SK-N-MC (cell line): ENCODE measurements at regions not wholly inside any gene's neighbourhood (a gene's known extent, or its start where the extent isn't known, plus 50 kb on each side); places are given as distances from the start of the nearest gene placed in this dataset.

Experiments used
- DNase-seq: peaks from one replicate; pipeline ENCODE4 v3.0.0-alpha.2; 2011; ENCODE audit warnings: low read depth, low spot score
- H3K27ac ChIP-seq: fragments of 200-600 bp; sonication (generic); 2 replicates; pipeline ENCODE4 v1.5.1; 2016; ENCODE audit warnings: mixed run types
- H3K36me3 ChIP-seq: fragments of 200-600 bp; sonication (generic); 2 replicates; pipeline ENCODE4 v1.6.1; 2017; ENCODE audit warnings: antibody characterized with exemption, low read length, mixed read lengths; ENCODE audit not compliant: insufficient read depth
- H3K4me3 ChIP-seq: fragments of 200-600 bp; sonication (generic); 2 replicates; pipeline ENCODE4 v1.5.1; 2016
- H3K9ac ChIP-seq: fragments of 200-600 bp; sonication (generic); 2 replicates; pipeline ENCODE4 v1.8.0; 2017; ENCODE audit warnings: mixed run types, mixed read lengths; ENCODE audit not compliant: insufficient read length
- H3K9me3 ChIP-seq: fragments of 200-600 bp; sonication (generic); 2 replicates; pipeline ENCODE4 v1.6.1; 2017; ENCODE audit warnings: low read depth, mild to moderate bottlenecking, antibody characterized with exemption, low read length, moderate library complexity, mixed read lengths
- EZH2 ChIP-seq: fragments of 200-600 bp; sonication (generic); IDR thresholded peaks from one replicate; pipeline ENCODE4 v1.6.1; 2017; ENCODE audit warnings: antibody characterized with exemption
- FOXP2 ChIP-seq: optimal IDR thresholded peaks from 2 replicates; pipeline ENCODE3; 2011; ENCODE audit warnings: mild to moderate bottlenecking, moderate library complexity; ENCODE audit not compliant: insufficient read depth; ENCODE audit errors: extremely low read length, control extremely low read depth
- POLR2AphosphoS5 ChIP-seq: IDR thresholded peaks from 2 replicates; pipeline ENCODE4 v1.6.1; 2012; ENCODE audit warnings: mild to moderate bottlenecking, low read depth, low read length, borderline replicate concordance

- DNase-seq = no peak
Observed at GRCh38 chr15:46502667-46503066, 867.8 kb downstream of the SQOR start.

GRCh38 chr15:46518381-46518780 is 883.6 kb downstream of the SQOR start:
- Histone ChIP-seq H3K36me3 (no peaks in the 10 kb centered on the region), H3K9me3 (no peaks in the 10 kb centered on the region), H3K27ac (no peak overlapping the region), H3K4me3 (no peak overlapping the region), H3K9ac (no peak overlapping the region)
- no peak for DNase-seq
- TF ChIP-seq FOXP2 (no peak), POLR2AphosphoS5 (no peak), EZH2 (no peak)

More at GRCh38 chr15:46502667-46503066, 867.8 kb downstream of the SQOR start:
- H3K9me3 ChIP-seq = no peaks in the 10 kb centered on the region
- H3K27ac ChIP-seq = no peak overlapping the region
- H3K9ac ChIP-seq = no peak overlapping the region
- TF ChIP-seq FOXP2 (no peak), EZH2 (no peak), POLR2AphosphoS5 (no peak)
- H3K36me3 ChIP-seq = no peaks in the 10 kb centered on the region
- H3K4me3 ChIP-seq = no peak overlapping the region

- Histone ChIP-seq H3K27ac (no peak overlapping the region), H3K9ac (no peak overlapping the region), H3K36me3 (no peaks in the 10 kb centered on the region), H3K4me3 (no peak overlapping the region), H3K9me3 (no peaks in the 10 kb centered on the region)
- DNase-seq = no peak
- TF ChIP-seq EZH2 (no peak), FOXP2 (no peak), POLR2AphosphoS5 (no peak)
Observed at GRCh38 chr15:46523701-46524100, 888.9 kb downstream of the SQOR start.

GRCh38 chr15:46525984-46526725 is 891.3 kb downstream of the SQOR start:
- Histone ChIP-seq H3K27ac (no peak overlapping the region), H3K36me3 (no peaks in the 10 kb centered on the region), H3K9me3 (no peaks in the 10 kb centered on the region), H3K4me3 (no peak overlapping the region), H3K9ac (no peak overlapping the region)
- DNase-seq = no peak
- no peak for TF ChIP-seq EZH2

GRCh38 chr15:46526726-46527110 is 891.9 kb downstream of the SQOR start:
- DNase-seq = no peak
- no peak overlapping the region for H3K27ac ChIP-seq
- no peak for TF ChIP-seq FOXP2
- TF ChIP-seq POLR2AphosphoS5 = no peak
- TF ChIP-seq EZH2 = no peak
- no peak overlapping the region for H3K9ac ChIP-seq
- no peak overlapping the region for H3K4me3 ChIP-seq
- H3K9me3 ChIP-seq = no peaks in the 10 kb centered on the region
- no peaks in the 10 kb centered on the region for H3K36me3 ChIP-seq

GRCh38 chr15:46543626-46544025 is 908.8 kb downstream of the SQOR start:
- TF ChIP-seq EZH2 (no peak), FOXP2 (no peak), POLR2AphosphoS5 (no peak)
- no peak overlapping the region for H3K9ac ChIP-seq
- H3K36me3 ChIP-seq = no peaks in the 10 kb centered on the region
- no peak overlapping the region for H3K4me3 ChIP-seq
- no peaks in the 10 kb centered on the region for H3K9me3 ChIP-seq
- no peak overlapping the region for H3K27ac ChIP-seq
- no peak for DNase-seq

GRCh38 chr15:46548989-46549388 is 914.2 kb downstream of the SQOR start:
- no peak for TF ChIP-seq POLR2AphosphoS5
- TF ChIP-seq EZH2 = no peak
- TF ChIP-seq FOXP2 = no peak
- no peaks in the 10 kb centered on the region for H3K9me3 ChIP-seq
- no peak overlapping the region for H3K27ac ChIP-seq
- no peak overlapping the region for H3K4me3 ChIP-seq
- DNase-seq = no peak
- H3K36me3 ChIP-seq = no peaks in the 10 kb centered on the region
- H3K9ac ChIP-seq = no peak overlapping the region

GRCh38 chr15:46552316-46552715 is 917.5 kb downstream of the SQOR start:
- no peak for TF ChIP-seq FOXP2
- no peak for TF ChIP-seq POLR2AphosphoS5
- TF ChIP-seq EZH2 = no peak

GRCh38 chr15:46555547-46555946 is 920.7 kb downstream of the SQOR start:
- no peaks in the 10 kb centered on the region for H3K9me3 ChIP-seq
- no peak overlapping the region for H3K27ac ChIP-seq
- DNase-seq = no peak
- no peak overlapping the region for H3K9ac ChIP-seq
- H3K4me3 ChIP-seq = no peak overlapping the region
- no peaks in the 10 kb centered on the region for H3K36me3 ChIP-seq
- TF ChIP-seq POLR2AphosphoS5 (no peak), FOXP2 (no peak), EZH2 (no peak)

More at GRCh38 chr15:46552316-46552715, 917.5 kb downstream of the SQOR start:
- H3K4me3 ChIP-seq = no peak overlapping the region
- no peak for DNase-seq
- H3K27ac ChIP-seq = no peak overlapping the region
- no peak overlapping the region for H3K9ac ChIP-seq
- H3K36me3 ChIP-seq = no peaks in the 10 kb centered on the region
- no peaks in the 10 kb centered on the region for H3K9me3 ChIP-seq
